Sigmoid colon (tissue), 3 donors: ENCODE measurements at regions not wholly inside any gene's neighbourhood (a gene's known extent, or its start where the extent isn't known, plus 50 kb on each side); places are given as distances from the start of the nearest gene placed in this dataset.

Experiments used
- CTCF ChIP-seq, 4 experiments: fragments of 450-650 bp in 3 of 4; fragments of 200-600 bp in 1 of 4; IDR thresholded peaks; one replicate each; pipeline ENCODE4 v1.5.1; 2016 to 2019; ENCODE audit warnings: antibody characterized with exemption in 4 of 4, mild to moderate bottlenecking in 3 of 4, moderate library complexity in 2 of 4
- POLR2A ChIP-seq, 2 donors: fragments of 450-650 bp; IDR thresholded peaks; one replicate each; pipeline ENCODE4 v1.6.1; 2016; ENCODE audit warnings: antibody characterized with exemption in 2 of 2, mild to moderate bottlenecking in 2 of 2, moderate library complexity in 2 of 2

GRCh38 chr5:18043344-18043743 is 409.1 kb downstream of the TAF11L14 start:
- TF ChIP-seq CTCF (IDR thresholded peaks at IDR 0.05) (no peak), POLR2A (IDR thresholded peaks at IDR 0.05) (no peak)
